ENCODE measurements at regions not wholly inside any gene's neighbourhood (a gene's known extent, or its start where the extent isn't known, plus 50 kb on each side); places are given as distances from the start of the nearest gene placed in this dataset.

DNA sequence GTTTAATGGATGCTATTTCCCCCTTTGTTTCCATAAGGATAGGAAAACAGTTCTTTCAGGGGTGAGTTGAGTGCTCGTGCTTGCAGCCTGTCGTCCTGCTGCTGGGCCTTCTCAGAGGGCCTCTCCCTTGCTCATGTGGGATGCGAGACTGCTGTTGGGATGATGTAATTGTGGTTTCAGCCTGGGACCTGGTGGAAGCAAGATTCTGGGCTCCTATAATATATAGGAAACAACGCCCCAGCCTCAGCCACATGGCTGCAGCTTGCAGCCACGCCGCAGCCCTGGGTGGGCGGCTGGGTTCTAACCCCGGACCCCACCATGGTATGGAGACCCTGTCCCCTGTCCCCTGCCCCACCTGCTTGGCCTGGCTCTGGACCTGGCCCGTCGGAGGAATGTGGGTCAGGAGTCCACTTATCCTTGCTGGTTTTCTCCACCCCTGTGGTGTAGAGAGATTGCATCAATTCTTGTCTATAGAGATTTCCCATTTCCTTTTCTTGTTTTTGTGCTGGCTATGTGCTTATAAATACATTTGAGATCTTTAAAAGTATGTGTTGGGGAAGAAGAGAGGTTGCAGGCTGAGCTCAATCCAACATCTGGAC, 357.8 kb downstream of the SIPA1L2 start:
- no peak for DNase-seq

DNA sequence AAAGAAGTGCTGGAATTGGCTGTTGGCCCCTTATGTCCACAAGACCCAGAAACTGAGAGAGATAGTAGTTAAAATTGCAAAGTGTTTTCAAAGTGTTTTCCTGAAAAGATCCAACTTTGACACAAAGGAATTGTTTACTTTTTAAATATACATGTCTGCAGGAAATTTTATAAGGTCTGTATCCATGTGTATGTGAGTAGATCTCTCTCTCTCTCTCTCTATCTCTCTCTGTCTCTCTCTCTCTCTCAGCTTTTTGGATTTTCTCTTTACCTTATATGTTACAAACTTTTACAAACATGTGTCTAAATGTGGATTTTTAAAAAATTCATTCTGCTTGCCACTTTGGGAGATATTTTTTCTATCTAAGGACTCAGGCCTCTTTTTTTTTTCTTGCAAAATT, 358.6 kb downstream of the SIPA1L2 start:
- DNase-seq = no peak

DNA sequence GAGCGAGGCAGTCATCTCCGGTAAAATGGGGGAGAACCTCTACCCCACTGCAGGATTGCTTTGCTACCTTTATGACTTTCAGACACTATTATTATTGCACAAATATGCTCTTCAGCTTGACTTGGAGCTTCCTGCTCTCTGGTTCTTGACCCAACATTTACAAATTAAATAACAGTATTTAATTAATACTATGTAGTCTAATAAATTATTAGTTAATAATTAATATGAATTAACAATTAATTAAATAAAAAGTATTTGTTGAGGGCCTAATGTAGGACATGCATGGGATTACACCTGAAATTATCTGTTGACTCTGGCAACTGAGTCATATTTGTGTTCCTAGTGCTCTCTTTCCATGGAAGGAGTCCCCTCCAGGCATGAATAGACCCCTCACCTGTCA, 359.9 kb downstream of the SIPA1L2 start:
- no peak for DNase-seq

DNA sequence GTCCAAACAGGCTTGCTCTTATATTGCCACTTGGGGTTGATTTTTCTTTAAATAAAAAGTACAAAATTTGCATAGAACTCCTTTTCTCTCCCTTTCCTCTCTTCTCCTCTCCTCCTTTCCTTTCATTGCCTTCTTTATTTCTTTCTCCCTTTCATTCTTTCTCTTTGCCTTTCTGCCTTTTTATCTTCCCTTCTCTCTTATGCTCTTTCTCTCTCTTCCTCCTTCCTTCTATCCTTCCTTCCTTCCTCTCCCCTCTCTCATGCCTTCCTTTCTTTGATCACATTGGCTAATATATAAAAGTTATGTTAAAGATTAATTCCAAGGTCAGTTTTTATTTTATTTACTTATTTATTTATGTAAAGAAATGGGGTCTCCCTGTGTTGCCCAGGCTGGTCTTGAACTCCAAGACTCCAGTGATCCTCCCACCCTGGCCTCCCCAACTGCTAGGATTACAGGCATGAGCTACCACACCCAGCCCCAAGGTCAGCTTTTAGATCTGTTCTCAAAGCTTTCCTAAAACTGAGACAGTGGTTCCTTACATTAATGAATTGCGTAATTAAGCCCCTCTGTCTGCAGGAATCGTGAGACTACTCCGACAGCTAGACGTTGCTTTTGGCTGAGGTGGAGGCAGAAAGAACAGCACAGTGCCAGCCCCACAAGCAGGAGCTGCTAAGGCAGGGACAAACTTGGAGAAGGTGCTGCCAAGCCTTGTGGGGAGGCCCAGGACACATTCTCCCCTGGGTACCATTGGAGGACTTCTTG, 361.9 kb downstream of the SIPA1L2 start:
- DNase-seq = no peak

DNA sequence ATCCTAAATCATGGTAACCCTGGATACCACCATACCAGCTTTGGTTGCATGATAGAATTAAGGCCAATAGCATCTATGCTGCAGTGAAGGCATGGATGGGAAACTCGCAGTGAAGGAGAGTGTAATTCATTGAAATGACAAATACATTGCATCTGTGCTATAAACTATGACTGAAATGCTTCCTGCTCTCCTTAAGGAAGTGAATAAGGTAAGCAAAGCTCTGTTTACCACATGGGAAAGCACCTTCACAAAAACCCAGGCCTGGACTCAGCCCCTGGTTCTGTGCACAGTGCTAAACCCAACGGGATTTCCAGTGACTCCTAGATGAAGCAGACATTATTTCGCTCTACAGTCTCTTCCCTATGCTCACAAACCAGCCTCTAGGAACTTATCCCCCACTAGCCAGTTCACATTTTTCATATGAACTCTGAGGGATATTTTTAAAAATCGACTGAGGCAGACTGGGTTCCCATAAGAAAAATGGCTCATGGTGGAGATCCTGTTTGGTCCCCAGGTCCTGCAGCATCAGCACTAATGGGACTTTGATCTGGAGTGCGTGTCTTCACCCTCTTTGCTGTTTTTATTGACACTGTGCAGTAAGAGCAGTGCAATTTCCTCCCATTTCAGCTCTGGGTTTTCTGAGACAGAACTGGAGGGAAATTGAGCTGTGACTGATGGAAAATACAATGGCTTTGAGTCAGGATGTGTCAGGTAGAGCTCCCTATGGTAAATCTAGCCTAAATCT, 362.7 kb downstream of the SIPA1L2 start:
- no peak for DNase-seq

DNA sequence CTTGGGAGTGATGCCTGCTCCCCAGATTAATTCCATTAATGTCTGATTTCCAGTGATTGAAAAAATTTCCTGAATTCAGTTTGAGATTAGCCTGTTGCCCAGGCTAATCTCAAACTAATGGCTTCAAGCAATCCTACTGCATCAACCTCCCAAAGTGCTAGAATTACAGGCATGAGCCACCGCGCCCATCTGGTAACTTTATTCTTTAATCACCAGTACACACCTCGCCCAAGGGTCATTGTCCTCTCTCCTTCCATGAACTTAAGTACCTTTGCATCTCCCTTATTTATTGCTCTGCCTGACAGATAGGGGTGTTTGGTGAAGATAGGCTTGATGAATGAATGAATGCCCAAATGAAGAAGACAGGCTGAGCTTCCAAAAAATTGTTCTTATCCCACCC, 366.5 kb downstream of the SIPA1L2 start:
- no peak for DNase-seq

DNA sequence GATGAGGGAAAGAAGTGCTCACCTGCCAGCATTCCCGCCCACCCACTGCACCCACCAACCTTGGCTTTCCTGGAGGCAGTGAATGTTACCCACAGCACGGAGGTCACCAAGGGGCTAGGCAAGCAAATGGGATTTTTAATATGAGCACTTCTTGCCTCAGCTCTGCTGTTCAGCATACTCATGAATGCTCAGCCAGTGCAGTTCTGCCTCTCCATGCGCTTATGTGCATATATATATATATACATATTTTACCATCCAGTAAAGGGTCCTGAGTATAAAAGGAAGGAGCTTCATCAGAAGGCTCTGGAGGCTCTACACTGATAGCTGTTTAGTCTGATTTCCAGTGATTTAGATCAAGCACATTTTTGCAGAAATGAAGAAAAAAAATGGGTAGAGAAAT, 366.9 kb downstream of the SIPA1L2 start:
- no peak for DNase-seq

DNA sequence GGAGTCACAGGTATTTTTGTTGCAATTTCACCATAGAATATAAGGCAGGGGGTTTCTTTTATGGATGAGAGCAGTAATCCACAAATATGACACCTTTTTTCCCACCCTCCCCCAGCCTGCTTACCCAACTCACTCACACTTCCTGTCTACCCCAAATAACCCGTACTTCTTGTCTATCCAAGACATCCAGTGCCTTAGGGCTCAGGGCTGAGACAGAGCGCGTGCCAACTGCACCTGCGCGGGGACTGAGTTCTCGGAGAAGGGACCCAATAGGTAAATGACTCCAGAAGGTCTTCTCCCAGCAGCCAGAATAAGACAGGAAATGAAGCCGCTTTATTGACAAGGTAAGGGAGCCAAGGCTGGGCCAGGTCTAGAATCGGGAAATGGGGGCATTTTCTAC, 369.1 kb downstream of the SIPA1L2 start:
- DNase-seq = no peak

DNA sequence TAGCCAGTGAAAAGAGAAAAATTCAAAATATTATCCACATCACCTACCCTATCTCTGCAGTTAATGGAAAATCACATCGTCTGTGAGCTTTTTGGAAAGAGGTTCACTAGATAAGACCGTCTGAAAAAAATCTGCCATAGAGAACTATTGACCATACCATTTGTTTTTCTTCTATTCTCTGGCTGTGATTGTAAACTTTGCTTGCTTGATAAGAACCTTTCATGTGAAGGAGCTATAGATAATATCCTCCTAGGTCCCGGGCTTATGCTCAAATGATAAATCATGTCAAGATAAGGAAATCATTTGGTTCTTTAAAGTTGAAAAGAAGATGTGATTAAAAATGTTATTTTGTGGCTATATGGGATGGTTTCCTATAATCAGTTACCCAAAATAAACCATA, 369.9 kb downstream of the SIPA1L2 start:
- DNase-seq = no peak

DNA sequence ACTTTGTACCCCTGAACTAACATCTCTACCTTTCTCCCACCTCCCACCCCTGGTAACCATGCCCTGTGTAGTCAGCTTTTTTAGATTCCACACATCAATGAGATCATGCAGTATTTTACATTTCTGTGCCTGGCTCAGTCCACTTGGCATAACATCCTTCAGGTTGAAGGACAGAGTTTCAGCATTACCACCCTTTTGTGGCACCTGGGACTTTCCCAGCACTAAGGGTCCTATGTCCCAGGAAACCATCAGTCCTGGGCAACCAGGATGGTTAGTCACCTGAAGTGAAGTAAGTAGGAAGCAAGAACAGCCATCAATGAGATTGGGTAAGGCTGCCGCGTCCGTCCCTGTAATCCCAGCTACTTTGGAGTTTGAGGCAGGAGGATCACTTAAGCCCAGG, 370.6 kb downstream of the SIPA1L2 start:
- no peak for DNase-seq

DNA sequence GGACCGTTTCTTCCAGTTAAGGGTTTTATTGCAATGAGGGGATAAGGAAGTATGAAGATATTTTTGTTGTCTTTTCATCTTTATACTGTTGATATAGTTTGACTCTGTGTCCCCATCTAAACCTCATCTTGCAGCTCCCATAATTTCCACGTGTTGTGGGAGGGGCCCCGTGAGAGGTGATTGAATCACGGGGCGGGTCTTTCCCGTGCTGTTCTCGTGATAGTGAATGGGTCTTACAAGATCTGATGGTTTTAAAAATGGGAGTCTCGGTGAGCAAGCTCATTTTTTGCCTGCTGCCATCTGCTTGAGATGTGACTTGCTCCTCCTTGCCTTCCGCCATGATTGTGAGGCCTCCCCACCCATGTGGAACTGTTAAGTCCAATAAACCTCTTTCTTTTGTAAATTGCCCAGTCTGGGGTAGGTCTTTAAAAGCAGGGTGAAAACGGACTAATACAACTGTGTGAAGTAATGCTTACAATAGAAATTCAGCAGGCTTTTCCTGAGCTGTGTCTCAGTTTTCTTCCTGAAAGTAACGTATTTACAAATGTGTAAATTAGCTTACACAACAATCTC, 377.3 kb downstream of the SIPA1L2 start:
- no peak for DNase-seq

DNA sequence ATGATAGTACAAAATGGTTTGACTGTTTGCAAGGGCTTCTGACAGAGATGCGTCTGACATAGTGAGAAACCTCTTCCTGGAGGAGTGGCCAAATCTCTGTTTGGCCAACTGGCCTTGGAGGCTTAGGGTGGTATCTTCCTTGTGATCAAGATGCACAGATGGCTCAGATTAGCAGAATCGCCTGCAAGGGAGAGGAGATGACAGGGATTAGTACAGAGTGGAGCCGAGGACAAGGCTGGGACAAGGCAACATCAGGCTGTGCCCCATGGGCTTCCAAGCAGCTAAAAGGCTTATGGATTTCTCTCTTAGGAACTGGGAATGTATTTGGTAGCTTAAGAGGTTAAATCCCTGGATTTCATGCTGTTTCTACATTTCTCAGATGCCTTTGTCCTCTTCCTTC, 379.1 kb downstream of the SIPA1L2 start:
- no peak for DNase-seq

DNA sequence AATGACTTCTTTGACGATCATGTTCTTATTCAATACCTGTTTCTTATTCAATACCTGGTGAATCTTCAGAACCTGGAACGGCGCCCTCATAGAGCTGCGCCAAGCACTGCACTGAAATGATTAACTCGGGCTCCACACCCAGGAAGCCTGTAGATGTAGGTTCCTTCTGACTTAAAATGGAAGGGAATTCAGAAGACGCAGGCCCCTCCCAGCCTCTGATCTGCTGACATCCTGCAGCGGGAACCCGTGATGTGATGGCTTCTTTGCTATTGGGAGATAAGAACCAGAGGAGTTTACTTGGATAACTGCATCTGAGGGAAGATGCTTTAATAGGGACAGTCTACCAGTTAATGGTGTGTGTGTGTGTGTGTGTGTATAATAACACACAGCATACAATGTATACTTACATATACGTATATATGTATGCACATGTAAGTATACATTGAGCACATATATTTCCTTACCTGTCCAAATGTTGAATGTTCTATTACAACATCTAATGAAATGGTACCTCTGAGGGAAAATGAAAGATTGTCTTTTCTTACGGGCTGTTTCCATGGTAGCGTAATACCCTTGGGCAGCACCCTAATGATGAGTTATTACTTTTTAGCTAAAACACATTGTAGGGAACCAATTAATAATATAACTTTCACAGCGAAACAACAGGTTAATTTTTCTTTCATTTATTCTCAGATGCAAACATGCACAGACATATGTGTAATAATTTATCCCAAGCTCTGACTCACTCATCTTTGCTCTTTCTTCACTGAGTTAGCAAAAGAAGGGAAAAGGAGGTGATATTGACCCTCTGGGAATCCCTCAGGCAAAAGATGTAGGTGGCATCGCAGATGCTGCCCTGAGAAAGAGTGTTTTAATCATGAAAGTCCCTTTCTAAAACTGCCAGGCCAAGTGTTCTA, 379.8 kb downstream of the SIPA1L2 start:
- no peak for DNase-seq

DNA sequence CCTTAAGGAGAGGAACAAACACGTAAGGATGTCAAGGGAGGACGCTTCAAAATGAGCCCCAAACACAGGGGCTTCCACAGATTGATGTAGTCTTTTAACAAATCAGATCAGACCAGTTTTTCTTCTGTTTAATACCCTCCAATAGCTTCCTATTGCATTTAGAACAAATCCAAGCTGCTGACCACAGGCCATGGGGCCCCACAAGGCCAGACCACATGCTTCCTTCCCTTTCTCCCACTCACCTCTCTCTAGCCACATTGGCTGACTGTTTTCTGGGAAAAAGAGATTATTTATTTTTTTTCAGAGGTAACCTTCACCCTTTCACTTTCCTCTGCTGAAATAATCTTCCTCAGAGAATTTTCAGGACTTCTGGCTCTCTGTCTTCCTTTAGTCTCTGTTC, 380.6 kb downstream of the SIPA1L2 start:
- DNase-seq = no peak

DNA sequence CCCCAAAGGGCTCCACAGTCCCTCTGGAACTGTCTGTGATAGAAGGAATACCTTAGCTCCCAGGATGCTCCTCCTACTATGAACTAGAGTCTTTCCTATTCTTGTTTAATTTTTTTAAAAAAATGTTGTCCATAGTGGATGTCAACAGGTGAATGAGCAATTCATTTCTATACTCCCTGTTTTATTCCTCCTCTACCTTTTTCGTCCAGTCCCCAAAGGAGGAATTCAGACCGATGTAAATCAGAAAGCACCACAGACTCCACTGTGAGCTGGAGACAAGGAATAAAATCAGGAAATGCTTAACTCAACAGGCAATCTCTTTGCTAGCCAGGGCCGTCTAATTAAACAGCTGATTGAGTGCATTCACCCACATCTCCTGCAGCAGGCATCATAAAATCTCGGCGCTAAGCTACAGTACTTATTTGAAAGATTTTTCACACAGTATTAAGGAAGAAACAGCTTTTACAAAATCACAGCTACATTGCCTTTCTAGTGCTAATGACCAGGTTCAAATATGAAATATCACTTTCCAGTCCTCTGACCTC, 381.6 kb downstream of the SIPA1L2 start:
- no peak for DNase-seq

DNA sequence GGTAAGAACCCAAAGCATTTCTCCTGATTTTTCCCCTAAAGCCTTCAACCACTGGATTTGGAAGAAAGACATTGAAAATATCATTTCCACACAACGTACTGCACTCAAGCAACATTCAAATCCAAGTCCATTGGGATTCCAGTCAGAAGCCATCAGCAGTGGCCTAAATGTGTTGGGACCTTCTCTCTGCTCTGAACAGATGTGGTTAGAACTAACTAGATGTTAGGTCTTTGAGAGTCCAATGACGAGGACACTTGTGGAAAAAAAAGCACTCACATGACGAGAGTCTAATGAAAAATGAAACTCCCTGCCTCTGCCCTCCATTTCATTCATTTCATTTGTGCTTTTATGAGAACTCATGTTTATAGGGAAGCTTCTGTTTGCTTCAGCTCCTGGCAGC, 382.3 kb downstream of the SIPA1L2 start:
- DNase-seq = no peak

DNA sequence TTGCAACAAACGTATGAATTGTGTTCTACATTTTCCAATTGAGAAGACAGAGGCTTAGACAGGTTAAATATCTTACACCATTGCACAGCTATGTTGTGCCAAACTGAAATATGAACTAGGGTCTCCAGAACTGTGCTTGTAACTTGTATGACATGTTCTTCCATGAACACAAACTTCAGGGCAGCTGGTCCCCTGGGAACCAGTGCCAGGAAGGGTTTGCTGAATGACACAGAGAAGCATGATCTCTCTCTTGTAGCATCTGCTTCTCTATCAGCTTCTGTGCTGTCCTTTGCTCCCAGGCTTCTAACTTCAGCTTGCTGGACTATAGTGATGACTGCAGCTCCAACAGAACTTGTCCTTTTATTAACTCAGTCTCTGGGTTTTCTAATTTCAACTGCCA, 385.5 kb downstream of the SIPA1L2 start:
- DNase-seq = no peak

DNA sequence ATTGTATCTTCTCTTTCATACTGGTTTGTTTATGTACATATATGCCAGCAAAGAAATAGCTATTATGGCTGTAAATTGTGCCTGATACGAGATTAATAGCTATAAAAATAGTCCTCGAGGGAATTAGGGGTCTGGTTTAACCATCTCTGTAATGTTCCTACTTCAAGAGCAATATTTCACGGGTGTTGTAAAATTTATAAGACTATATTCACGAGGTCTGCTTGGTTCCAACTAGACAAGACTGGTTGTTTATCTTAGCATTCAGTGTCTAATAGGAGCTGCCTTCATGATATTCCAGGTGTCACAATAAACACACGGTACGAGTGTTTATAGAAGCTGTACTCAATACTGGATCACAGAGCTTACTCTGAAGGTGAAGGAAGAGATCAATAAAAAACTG, 389.9 kb downstream of the SIPA1L2 start:
- no peak for DNase-seq

DNA sequence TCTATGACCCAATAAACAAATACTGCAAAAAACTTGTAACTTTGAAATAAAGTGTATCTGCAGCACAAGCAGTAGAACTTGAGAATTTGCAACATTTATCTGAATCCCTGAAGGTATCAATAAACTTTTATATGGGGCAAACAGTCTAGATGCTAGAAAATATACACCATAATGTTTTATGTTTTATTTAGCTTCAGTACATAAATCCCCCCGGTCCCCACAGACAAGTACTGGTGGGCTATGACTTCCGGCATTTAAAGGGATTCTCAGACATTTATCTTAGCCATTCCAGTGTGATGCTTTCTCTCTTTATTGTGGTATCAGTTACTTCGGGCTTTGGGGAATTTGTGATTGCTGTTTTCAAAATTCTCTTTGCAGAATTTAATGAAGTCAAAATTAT, 390.4 kb downstream of the SIPA1L2 start:
- no peak for DNase-seq

DNA sequence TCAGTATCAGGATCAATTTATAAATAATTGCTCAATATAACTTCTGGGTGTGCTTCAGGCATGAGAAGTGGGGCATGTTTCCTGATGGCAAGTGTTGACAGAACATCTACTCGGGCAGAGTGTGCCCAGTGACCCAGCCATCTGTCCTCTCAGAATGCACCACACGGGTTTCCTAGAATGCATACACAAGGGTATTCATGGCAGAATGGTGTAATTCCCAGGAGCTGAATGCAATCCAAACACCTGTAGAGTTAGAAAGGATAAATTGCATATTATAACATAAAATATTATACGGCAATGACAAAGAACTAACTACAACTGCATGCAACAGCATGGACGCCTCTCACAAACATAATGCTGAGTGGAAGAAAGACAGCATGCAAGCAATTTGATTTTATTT, 391.9 kb downstream of the SIPA1L2 start:
- DNase-seq = no peak

DNA sequence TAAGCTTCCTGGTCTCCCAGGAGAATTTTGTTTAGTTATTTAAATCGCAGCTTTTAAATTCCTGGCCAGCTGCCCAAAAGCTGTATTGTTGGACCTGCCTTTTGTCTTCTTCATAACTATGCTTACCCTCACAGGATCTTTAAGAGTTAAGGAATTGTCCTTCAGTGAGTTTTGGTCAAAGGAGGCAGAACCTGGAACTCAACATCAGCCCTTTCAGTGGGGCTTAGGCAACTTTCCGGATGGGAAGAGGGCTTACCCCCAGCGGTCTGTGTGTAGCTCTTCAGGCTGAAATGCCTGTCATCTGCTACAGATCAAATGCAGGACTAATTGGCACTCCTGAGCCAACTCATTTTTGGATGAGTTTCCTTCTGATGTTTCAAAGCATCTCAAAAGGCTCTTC, 402.6 kb downstream of the SIPA1L2 start:
- no peak for DNase-seq

DNA sequence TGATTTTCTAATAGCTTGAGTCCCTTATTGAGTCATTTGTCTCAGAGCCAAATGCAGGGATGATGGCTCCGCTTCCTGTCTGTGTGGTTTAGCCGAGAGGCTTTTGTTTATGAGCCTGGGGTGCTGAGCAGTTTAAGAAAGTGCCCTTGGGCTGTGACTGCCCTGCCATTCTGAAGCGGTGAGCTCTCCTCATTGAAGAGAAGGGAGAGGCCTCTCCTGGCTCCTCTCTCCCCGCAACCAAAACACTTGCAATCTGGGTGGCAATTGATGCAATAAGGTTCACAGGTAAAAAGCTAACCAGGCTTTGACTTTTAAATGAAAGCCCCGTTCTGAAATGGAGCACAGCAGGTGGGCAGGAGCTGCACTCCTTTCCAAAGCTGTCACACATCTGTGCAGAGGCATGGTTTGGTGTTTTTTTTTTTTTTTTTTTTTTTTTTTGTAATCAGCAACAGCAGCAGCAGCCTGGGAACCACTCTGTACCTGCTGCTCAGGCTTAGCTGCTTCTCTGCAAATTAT, 403.7 kb downstream of the SIPA1L2 start:
- peak; percentile 28 for DNase-seq

Measured in CD4-positive, alpha-beta T cell treated with Interleukin-17A for 1 hour (primary cell).